HEK293 (cell line): ENCODE measurements at regions not wholly inside any gene's neighbourhood (a gene's known extent, or its start where the extent isn't known, plus 50 kb on each side); places are given as distances from the start of the nearest gene placed in this dataset.

Source experiments
- BCL11A ChIP-seq: fragments of 450-650 bp; formaldehyde crosslinking; IDR thresholded peaks from 2 replicates; pipeline ENCODE4 v1.5.1; 2016; ENCODE audit warnings: low read depth, missing biosample characterization, missing genetic modification characterization
- BCL11B ChIP-seq: fragments of 450-650 bp; formaldehyde crosslinking; IDR thresholded peaks from 2 replicates; pipeline ENCODE4 v1.5.1; 2016; ENCODE audit warnings: low read depth, missing biosample characterization, missing genetic modification characterization
- CTCF ChIP-seq: fragments of 450-650 bp; formaldehyde crosslinking; IDR thresholded peaks from 2 replicates; pipeline ENCODE4 v1.5.1; 2016; ENCODE audit warnings: missing biosample characterization, missing genetic modification characterization
- SALL2 ChIP-seq: fragments of 450-650 bp; formaldehyde crosslinking; IDR thresholded peaks from 2 replicates; pipeline ENCODE4 v1.5.0; 2017; ENCODE audit warnings: missing biosample characterization, mild to moderate bottlenecking, missing genetic modification characterization, borderline replicate concordance
- SP2 ChIP-seq: fragments of 450-650 bp; formaldehyde crosslinking; IDR thresholded peaks from 2 replicates; pipeline ENCODE4 v1.5.1; 2016; ENCODE audit warnings: missing biosample characterization, missing genetic modification characterization
- TCF7L2 ChIP-seq: IDR thresholded peaks from 2 replicates; pipeline ENCODE4 v1.6.1; 2011; ENCODE audit warnings: low read depth, mild to moderate bottlenecking, inconsistent platforms, low read length, moderate library complexity, borderline replicate concordance
- ZBTB17 ChIP-seq: fragments of 450-650 bp; formaldehyde crosslinking; IDR thresholded peaks from 2 replicates; pipeline ENCODE4 v1.5.1; 2016; ENCODE audit warnings: missing biosample characterization, missing genetic modification characterization
- ZEB2 ChIP-seq: fragments of 450-650 bp; formaldehyde crosslinking; IDR thresholded peaks from 2 replicates; pipeline ENCODE4 v1.5.1; 2016; ENCODE audit warnings: missing biosample characterization, missing genetic modification characterization
- ZNF184 ChIP-seq: fragments of 450-650 bp; IDR thresholded peaks from 2 replicates; pipeline ENCODE4 v1.5.1; 2018; ENCODE audit warnings: missing biosample characterization, mild to moderate bottlenecking, missing genetic modification characterization
- ZNF837 ChIP-seq: fragments of 450-650 bp; formaldehyde crosslinking; IDR thresholded peaks from 2 replicates; pipeline ENCODE4 v1.5.1; 2016; ENCODE audit warnings: missing biosample characterization, missing genetic modification characterization
- ZSCAN18 ChIP-seq: fragments of 450-650 bp; formaldehyde crosslinking; IDR thresholded peaks from 2 replicates; pipeline ENCODE4 v1.5.1; 2016; ENCODE audit warnings: missing biosample characterization, missing genetic modification characterization

- TF ChIP-seq BCL11A (tag by site-specific recombination) (no peak), SALL2 (no peak), CTCF (tag by site-specific recombination) (no peak), ZNF184 (tag by site-specific recombination) (no peak), TCF7L2 (no peak), ZSCAN18 (tag by site-specific recombination) (no peak), ZNF837 (tag by site-specific recombination) (no peak), BCL11B (tag by site-specific recombination) (no peak), ZBTB17 (no peak), SP2 (tag by site-specific recombination) (no peak), ZEB2 (no peak)
Observed at GRCh38 chr1:170366980-170367379, 165.0 kb upstream of the GORAB start.
